Activated B cell treated with CpG ODN at 0.5 μM for 24 hours (primary cell): ENCODE measurements at regions not wholly inside any gene's neighbourhood (a gene's known extent, or its start where the extent isn't known, plus 50 kb on each side); places are given as distances from the start of the nearest gene placed in this dataset.

Experiments used
- ATAC-seq: fragments of 200-7000 bp; cut with Tn5 transposase; one replicate; pipeline ENCODE4 v1.10.0; 2021; ENCODE audit warnings: low read depth, mild to moderate bottlenecking, moderate library complexity
- CTCF ChIA-PET: fragments of 350-600 bp; sonication (Branson Sonifier 250); formaldehyde crosslinking; loops from one replicate; lab custom pipeline; 2021; ENCODE audit warnings: antibody characterized with exemption; lab: Charles Lee
- POLR2A ChIA-PET: fragments of 350-600 bp; sonication (Branson Sonifier 250); formaldehyde crosslinking; loops from one replicate; lab custom pipeline; 2021; ENCODE audit warnings: antibody characterized with exemption; lab: Charles Lee
- DNase-seq: peaks from one replicate; pipeline ENCODE4 v3.0.0; 2022
- H3K27ac Mint-ChIP-seq: one replicate; pipeline ENCODE4 v1.8.0; 2020; ENCODE audit warnings: mixed read lengths
- H3K27me3 Mint-ChIP-seq: one replicate; pipeline ENCODE4 v1.8.0; 2021; ENCODE audit warnings: mixed read lengths
- H3K36me3 Mint-ChIP-seq: one replicate; pipeline ENCODE4 v1.8.0; 2021; ENCODE audit warnings: low read depth, mixed read lengths
- H3K4me1 Mint-ChIP-seq: one replicate; pipeline ENCODE4 v1.8.0; 2021; ENCODE audit warnings: mixed read lengths
- H3K4me3 Mint-ChIP-seq: one replicate; pipeline ENCODE4 v1.8.0; 2020; ENCODE audit warnings: mild to moderate bottlenecking, mixed read lengths
- H3K9me3 Mint-ChIP-seq: one replicate; pipeline ENCODE4 v1.8.0; 2020; ENCODE audit warnings: mixed read lengths
- CTCF ChIP-seq: fragments of 200-600 bp; IDR thresholded peaks from one replicate; pipeline ENCODE4 v1.8.0; 2022; ENCODE audit warnings: antibody characterized with exemption, mild to moderate bottlenecking
- intact Hi-C: fragments of 100-400 bp; cut with micrococcal nuclease; formaldehyde crosslinking; loops from one replicate; pipeline ENCODE4 v1.15.1; 2024

- ChIA-PET POLR2A (interaction anchor here (0.7 to 1.8 kb wide), 3 partner anchors 14 to 282 kb away, joined by 3 to 4 read pairs (median 4); no protein-coding TSS in a partner anchor), CTCF (interaction anchor here (1.3 kb wide), 1 partner anchor 16 kb away, joined by 3 read pairs; no protein-coding TSS in a partner anchor)
- peaks cover 2% of the 10 kb centered on the region for H3K9me3 Mint-ChIP-seq
- peak overlapping the region; percentile 66 for H3K27ac Mint-ChIP-seq
- H3K4me3 Mint-ChIP-seq: no peak overlapping the region
- no peaks in the 10 kb centered on the region for H3K36me3 Mint-ChIP-seq
- peaks cover 68% of the 10 kb centered on the region for H3K4me1 Mint-ChIP-seq
- intact Hi-C loops: no loop called here
- DNase-seq: no peak
- no peaks in the 10 kb centered on the region for H3K27me3 Mint-ChIP-seq
- no peak for TF ChIP-seq CTCF
- ATAC-seq: no peak
Measured at GRCh38 chr12:92425165-92425564, 277.6 kb upstream of the PLEKHG7 start.

- ChIA-PET CTCF (interaction anchor here (1.3 to 1.5 kb wide), 2 partner anchors 16 to 280 kb away, joined by 3 read pairs; no protein-coding TSS in a partner anchor), POLR2A (interaction anchor here (0.7 to 1.9 kb wide), 6 partner anchors 15 to 450 kb away, joined by 3 to 10 read pairs (median 7); partner anchors contain the start of gene BTG1)
- Mint-ChIP-seq H3K27me3 (no peaks in the 10 kb centered on the region), H3K4me1 (peaks cover 74% of the 10 kb centered on the region), H3K27ac (peak overlapping the region; percentile 66), H3K4me3 (no peak overlapping the region), H3K9me3 (peaks cover 2% of the 10 kb centered on the region), H3K36me3 (no peaks in the 10 kb centered on the region)
- intact Hi-C loops: no loop called here
- no peak for DNase-seq
- TF ChIP-seq CTCF: no peak
- ATAC-seq: no peak
Measured at GRCh38 chr12:92424338-92424737, 278.5 kb upstream of the PLEKHG7 start.

GRCh38 chr12:92421701-92422100 lies 276.1 kb upstream of the BTG1 start:
- Mint-ChIP-seq H3K36me3 (no peaks in the 10 kb centered on the region), H3K4me3 (no peak overlapping the region), H3K4me1 (peaks cover 65% of the 10 kb centered on the region), H3K27ac (no peak overlapping the region), H3K9me3 (no peaks in the 10 kb centered on the region), H3K27me3 (no peaks in the 10 kb centered on the region)
- intact Hi-C loops: loop anchor here (1.0 kb wide), 1 partner anchor 11 kb away; no protein-coding TSS in a partner anchor
- TF ChIP-seq CTCF: no peak
- DNase-seq (no peak), ATAC-seq (no peak)
- ChIA-PET POLR2A (interaction anchor here (0.6 to 1.1 kb wide), 3 partner anchors 22 to 276 kb away, joined by 3 to 4 read pairs (median 4); partner anchors contain the start of gene BTG1), CTCF (no interaction called here)

- Mint-ChIP-seq H3K9me3 (no peaks in the 10 kb centered on the region), H3K27me3 (no peaks in the 10 kb centered on the region), H3K4me3 (no peak overlapping the region), H3K4me1 (peaks cover 63% of the 10 kb centered on the region), H3K36me3 (no peaks in the 10 kb centered on the region), H3K27ac (peak overlapping the region; percentile 79)
- intact Hi-C loops: loop anchor here (1.0 kb wide), 1 partner anchor 11 kb away; no protein-coding TSS in a partner anchor
- CTCF ChIA-PET: interaction anchor here (0.6 kb wide), 1 partner anchor 1039 kb away, joined by 3 read pairs; no protein-coding TSS in a partner anchor
- TF ChIP-seq CTCF: no peak
- POLR2A ChIA-PET: interaction anchor here (1.1 kb wide), 3 partner anchors 23 to 277 kb away, joined by 3 to 4 read pairs (median 3); partner anchors contain the start of gene BTG1
- ATAC-seq (no peak), DNase-seq (no peak)
Measured at GRCh38 chr12:92421042-92421441, 275.4 kb upstream of the BTG1 start.

- peaks cover 49% of the 10 kb centered on the region for H3K4me1 Mint-ChIP-seq
- no peak for TF ChIP-seq CTCF
- ChIA-PET CTCF (no interaction called here), POLR2A (no interaction called here)
- intact Hi-C loops: loop anchor here (1.0 kb wide), 1 partner anchor 9 kb away; no protein-coding TSS in a partner anchor
- DNase-seq: no peak
- H3K9me3 Mint-ChIP-seq: no peaks in the 10 kb centered on the region
- no peak for ATAC-seq
- H3K4me3 Mint-ChIP-seq: no peak overlapping the region
- H3K27me3 Mint-ChIP-seq: no peaks in the 10 kb centered on the region
- H3K36me3 Mint-ChIP-seq: no peaks in the 10 kb centered on the region
- H3K27ac Mint-ChIP-seq: peak overlapping the region; percentile 79
Measured at GRCh38 chr12:92419201-92419600, 273.6 kb upstream of the BTG1 start.
